ENCODE measurements at regions not wholly inside any gene's neighbourhood (a gene's known extent, or its start where the extent isn't known, plus 50 kb on each side); places are given as distances from the start of the nearest gene placed in this dataset.

DNA sequence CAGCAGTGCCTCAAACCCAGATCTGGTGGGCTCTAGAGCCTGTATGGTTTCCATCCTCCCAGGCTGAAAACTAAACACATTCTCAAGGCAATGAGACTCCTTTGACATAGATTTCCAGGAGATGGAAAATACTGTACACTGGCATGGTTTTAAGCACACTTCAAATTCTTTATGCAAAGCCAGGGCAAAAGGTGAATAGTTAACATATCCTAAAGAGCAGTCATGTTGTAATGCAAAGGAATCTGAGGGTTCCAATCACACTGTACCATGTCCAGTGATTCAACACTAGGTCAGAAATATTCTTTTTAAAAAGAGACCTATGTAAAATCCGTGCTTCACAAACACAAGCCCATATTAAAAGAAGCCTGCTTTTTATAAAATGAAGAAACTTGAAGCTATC, 195.3 kb downstream of the QDPR start:
- dilution Hi-C loops (cut with MboI; ENCODE audit: extremely low pct_ligation_motif_present, low sequenced_read_pairs), result no loop called here
- Histone ChIP-seq H3K9me1 (ENCODE audit: control insufficient read depth, extremely low read depth, insufficient read depth, low read length) (no peaks in the 10 kb centered on the region), H3K27ac (ENCODE audit: control insufficient read depth, insufficient read depth, low read length) (no peak overlapping the region), H3K4me1 (ENCODE audit: control insufficient read depth, extremely low read depth, insufficient read depth, low read length) (no peaks in the 10 kb centered on the region), H3K9me3 (ENCODE audit: control insufficient read depth, low read depth, low read length) (no peaks in the 10 kb centered on the region), H3K79me2 (ENCODE audit: control insufficient read depth, insufficient read depth, low read length) (no peaks in the 10 kb centered on the region), H3K4me3 (ENCODE audit: control insufficient read depth in 2 of 3, extremely low read depth in 1 of 3, insufficient read depth in 2 of 3, low read depth in 1 of 3, low read length in 3 of 3) (no peak overlapping the region), H3K4me2 (ENCODE audit: control insufficient read depth, extremely low read depth, insufficient read depth, low read depth, low read length) (no peak overlapping the region), H2AFZ (ENCODE audit: control insufficient read depth, low read length) (no peak overlapping the region), H3K27me3 (ENCODE audit: control insufficient read depth, extremely low read depth, insufficient read depth, low read length) (no peaks in the 10 kb centered on the region), H4K20me1 (ENCODE audit: control insufficient read depth, extremely low read depth, insufficient read depth, low read length) (no peaks in the 10 kb centered on the region), H3K36me3 (ENCODE audit: control insufficient read depth in 2 of 2, extremely low read depth in 1 of 2, insufficient read depth in 2 of 2, low read length in 2 of 2) (no peaks in the 10 kb centered on the region), H3K9ac (ENCODE audit: control insufficient read depth, extremely low read depth, insufficient read depth, low read length) (no peak overlapping the region)
- TF ChIP-seq, protein P1, sequence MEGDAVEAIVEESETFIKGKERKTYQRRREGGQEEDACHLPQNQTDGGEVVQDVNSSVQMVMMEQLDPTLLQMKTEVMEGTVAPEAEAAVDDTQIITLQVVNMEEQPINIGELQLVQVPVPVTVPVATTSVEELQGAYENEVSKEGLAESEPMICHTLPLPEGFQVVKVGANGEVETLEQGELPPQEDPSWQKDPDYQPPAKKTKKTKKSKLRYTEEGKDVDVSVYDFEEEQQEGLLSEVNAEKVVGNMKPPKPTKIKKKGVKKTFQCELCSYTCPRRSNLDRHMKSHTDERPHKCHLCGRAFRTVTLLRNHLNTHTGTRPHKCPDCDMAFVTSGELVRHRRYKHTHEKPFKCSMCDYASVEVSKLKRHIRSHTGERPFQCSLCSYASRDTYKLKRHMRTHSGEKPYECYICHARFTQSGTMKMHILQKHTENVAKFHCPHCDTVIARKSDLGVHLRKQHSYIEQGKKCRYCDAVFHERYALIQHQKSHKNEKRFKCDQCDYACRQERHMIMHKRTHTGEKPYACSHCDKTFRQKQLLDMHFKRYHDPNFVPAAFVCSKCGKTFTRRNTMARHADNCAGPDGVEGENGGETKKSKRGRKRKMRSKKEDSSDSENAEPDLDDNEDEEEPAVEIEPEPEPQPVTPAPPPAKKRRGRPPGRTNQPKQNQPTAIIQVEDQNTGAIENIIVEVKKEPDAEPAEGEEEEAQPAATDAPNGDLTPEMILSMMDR (optimal IDR thresholded peaks at IDR 0.05 in 1 of 3, IDR thresholded peaks at IDR 0.05 in 1 of 3, conservative IDR thresholded peaks at IDR 0.05 in 1 of 3; ENCODE audit: extremely low read depth in 1 of 3, insufficient read depth in 2 of 3, low read length in 3 of 3), result no peak
- TF ChIP-seq EZH2 (IDR thresholded peaks at IDR 0.05; ENCODE audit: low read length), result no peak
- FAIRE-seq, result no peak
- no peak for DNase-seq (ENCODE audit: low read depth, low spot score)

DNA sequence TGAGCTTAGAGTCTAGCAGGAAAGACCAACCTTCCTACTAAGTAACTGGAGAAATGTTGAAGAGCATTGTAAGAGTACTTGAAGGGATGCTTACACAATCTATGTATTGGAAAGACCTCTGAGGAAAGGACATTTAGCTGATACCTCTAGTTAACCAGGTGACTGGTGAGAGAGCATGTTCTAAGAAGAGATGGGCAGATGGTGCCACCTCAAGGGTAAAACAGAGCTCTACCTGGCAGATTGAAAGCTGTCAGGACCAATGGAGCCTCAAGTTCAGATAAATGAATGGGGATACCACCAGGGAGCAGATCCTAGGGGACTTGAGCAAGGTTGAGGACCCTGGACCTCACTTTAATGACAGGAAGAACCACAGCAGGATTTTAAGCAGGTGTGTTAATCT, 196.4 kb downstream of the QDPR start:
- dilution Hi-C loops (cut with MboI; ENCODE audit: extremely low pct_ligation_motif_present, low sequenced_read_pairs), result no loop called here

More for the DNA sequence above, 196.4 kb downstream of the QDPR start:
- H3K9me1 ChIP-seq (ENCODE audit: control insufficient read depth, extremely low read depth, insufficient read depth, low read length), result no peaks in the 10 kb centered on the region
- H2AFZ ChIP-seq (ENCODE audit: control insufficient read depth, low read length), result no peak overlapping the region
- H3K79me2 ChIP-seq (ENCODE audit: control insufficient read depth, insufficient read depth, low read length), result no peaks in the 10 kb centered on the region
- H3K4me1 ChIP-seq (ENCODE audit: control insufficient read depth, extremely low read depth, insufficient read depth, low read length), result no peaks in the 10 kb centered on the region
- TF ChIP-seq, protein P1 (optimal IDR thresholded peaks at IDR 0.05 in 1 of 3, IDR thresholded peaks at IDR 0.05 in 1 of 3, conservative IDR thresholded peaks at IDR 0.05 in 1 of 3; ENCODE audit: extremely low read depth in 1 of 3, insufficient read depth in 2 of 3, low read length in 3 of 3), result no peak
- no peak for TF ChIP-seq EZH2 (IDR thresholded peaks at IDR 0.05; ENCODE audit: low read length)
- DNase-seq (ENCODE audit: low read depth, low spot score) (no peak), FAIRE-seq (no peak)
- H3K9ac ChIP-seq (ENCODE audit: control insufficient read depth, extremely low read depth, insufficient read depth, low read length), result no peak overlapping the region
- no peaks in the 10 kb centered on the region for H3K9me3 ChIP-seq (ENCODE audit: control insufficient read depth, low read depth, low read length)
- H3K36me3 ChIP-seq (ENCODE audit: control insufficient read depth in 2 of 2, extremely low read depth in 1 of 2, insufficient read depth in 2 of 2, low read length in 2 of 2), result no peaks in the 10 kb centered on the region
- H3K4me2 ChIP-seq (ENCODE audit: control insufficient read depth, extremely low read depth, insufficient read depth, low read depth, low read length), result no peak overlapping the region
- no peaks in the 10 kb centered on the region for H3K27me3 ChIP-seq (ENCODE audit: control insufficient read depth, extremely low read depth, insufficient read depth, low read length)
- H3K4me3 ChIP-seq (ENCODE audit: control insufficient read depth in 2 of 3, extremely low read depth in 1 of 3, insufficient read depth in 2 of 3, low read depth in 1 of 3, low read length in 3 of 3), result no peak overlapping the region
- no peaks in the 10 kb centered on the region for H4K20me1 ChIP-seq (ENCODE audit: control insufficient read depth, extremely low read depth, insufficient read depth, low read length)
- H3K27ac ChIP-seq (ENCODE audit: control insufficient read depth, insufficient read depth, low read length), result no peak overlapping the region

All from keratinocyte (primary cell).